GM19328 (cell line): ENCODE measurements at regions not wholly inside any gene's neighbourhood (a gene's known extent, or its start where the extent isn't known, plus 50 kb on each side); places are given as distances from the start of the nearest gene placed in this dataset.

ENCODE experiments used
- ATAC-seq: cut with Tn5 transposase; IDR thresholded peaks from one replicate; pipeline ENCODE4 v1.9.1; 2021; ENCODE audit warnings: mild to moderate bottlenecking, moderate library complexity; ENCODE audit not compliant: unreplicated experiment

- ATAC-seq: no peak
Observed at GRCh38 chr2:217456016-217456415, 546.8 kb downstream of the TNS1 start.

GRCh38 chr2:217452928-217453327, 549.9 kb downstream of the TNS1 start:
- no peak for ATAC-seq

DNA sequence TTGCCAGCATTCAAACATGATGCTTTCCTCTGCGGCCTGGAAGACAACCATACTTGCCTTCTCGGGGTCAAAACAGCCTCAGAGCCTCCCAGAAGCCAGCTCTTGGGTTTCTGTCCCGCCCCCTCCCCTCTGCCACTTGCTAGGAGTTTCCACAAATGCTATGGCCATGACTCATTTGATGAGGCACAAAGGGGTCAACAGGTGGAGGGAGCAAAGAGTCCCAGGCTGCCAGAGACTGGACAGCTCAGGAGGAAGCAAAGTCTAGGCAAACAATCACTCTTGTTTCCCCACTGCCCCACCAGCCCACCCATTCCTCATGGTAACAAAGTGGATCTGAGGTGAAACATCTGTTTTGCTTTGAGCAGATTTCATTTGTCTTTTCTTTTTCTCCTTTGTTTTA, 551.1 kb downstream of the TNS1 start:
- no peak for ATAC-seq

DNA sequence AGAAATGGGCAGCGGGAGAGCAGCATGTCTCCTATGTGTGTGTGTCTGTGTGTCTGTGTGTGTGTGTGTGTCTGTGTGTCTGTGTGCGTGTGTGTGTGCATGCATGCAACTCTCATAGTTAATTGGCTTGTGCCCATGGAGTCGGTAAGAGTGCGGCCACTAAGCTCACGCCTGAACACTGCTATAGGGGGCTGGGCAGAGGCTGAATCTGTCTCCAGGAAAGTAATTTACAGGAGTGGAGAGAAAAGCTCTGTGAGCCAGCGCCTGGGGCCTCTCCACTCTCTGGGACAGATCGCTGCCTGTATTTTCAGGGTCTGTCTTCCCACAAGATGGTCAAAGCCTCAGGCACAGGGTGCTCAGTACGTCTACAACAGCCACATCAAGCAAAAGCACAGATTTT, 553.4 kb downstream of the TNS1 start:
- no peak for ATAC-seq

DNA sequence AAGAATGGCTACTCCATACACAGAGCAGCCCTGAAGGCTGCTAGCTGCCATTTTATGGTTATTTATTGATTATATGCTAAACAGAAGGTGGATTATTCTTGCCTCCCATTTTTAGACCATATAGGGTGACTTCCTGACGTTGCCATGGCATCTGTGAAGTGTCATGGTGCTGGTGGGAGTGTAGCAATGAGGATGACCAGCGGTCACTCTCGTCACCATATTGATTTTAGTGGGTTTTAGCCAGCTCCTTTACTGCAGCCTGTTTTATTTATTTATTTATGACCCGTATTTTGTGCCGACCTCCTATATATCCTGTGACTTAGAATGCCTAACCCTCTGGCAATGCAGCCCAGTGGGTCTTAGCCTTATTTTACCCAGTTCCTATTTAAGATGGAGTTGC, 553.9 kb downstream of the TNS1 start:
- ATAC-seq: no peak

- no peak for ATAC-seq
Observed at GRCh38 chr2:217445723-217446122, 557.1 kb downstream of the TNS1 start.

GRCh38 chr2:217444932-217445331, 557.9 kb downstream of the TNS1 start:
- no peak for ATAC-seq

GRCh38 chr2:217444509-217444908, 558.3 kb downstream of the TNS1 start:
- ATAC-seq: no peak

GRCh38 chr2:217443601-217444000, 559.2 kb downstream of the TNS1 start:
- no peak for ATAC-seq

DNA sequence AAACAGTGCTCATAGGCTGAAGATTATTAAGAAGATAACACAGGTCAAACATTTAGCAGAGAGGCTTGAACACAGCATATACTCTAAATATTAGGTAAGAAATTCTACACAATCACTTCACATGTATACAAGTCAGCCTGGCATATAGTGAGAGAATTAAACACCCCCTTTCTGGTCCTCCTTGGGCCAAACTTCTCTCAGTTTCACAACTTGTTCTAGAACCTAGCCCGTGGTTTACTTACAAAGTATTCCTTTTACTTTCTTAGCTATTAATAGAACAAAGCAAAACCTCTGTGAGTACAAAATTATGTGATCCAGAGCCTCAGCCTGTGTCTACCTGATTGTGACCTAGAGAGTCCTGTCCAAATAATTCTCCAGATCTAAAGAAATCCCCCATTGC, 562.8 kb downstream of the TNS1 start:
- no peak for ATAC-seq

DNA sequence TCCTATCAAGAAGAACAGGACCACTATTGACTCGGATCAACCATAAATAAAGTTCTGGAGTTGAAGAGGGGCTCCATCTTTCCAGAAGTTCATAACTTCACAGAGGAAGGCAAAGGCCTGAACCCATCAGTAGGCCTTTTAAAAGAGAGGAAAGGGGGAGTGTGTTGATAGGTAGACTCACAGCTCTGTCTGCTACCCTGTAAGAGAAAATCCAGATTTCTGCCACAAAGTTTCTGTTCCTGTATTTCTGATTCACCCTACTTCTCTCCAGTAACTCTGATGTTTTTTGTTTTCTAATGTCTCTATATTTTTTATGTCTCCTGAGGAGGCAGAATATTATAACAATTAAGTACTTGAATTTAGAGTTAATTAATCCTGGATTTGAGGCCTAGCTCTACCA, 564.0 kb downstream of the TNS1 start:
- no peak for ATAC-seq

DNA sequence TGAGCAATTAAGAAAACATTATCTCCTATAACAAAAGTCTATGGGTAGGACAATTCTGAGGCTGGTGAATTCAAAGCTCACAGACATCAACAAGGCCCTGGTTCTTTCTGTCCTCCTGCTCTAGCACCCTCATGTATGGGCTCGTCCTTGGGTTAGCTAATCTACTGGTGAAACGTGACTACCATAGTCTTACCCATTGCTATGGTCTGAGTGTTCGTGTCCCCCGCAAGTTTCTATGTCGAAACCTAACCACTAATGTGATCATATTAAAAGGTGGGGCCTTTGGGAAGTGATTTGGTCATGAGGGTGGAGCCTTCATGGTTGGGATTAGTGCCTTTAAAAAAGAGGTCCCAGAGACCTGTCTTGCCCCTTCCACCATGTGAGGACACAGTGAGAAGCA, 564.7 kb downstream of the TNS1 start:
- no peak for ATAC-seq

- ATAC-seq: no peak
Observed at GRCh38 chr2:217437290-217437870, 565.4 kb downstream of the TNS1 start.

DNA sequence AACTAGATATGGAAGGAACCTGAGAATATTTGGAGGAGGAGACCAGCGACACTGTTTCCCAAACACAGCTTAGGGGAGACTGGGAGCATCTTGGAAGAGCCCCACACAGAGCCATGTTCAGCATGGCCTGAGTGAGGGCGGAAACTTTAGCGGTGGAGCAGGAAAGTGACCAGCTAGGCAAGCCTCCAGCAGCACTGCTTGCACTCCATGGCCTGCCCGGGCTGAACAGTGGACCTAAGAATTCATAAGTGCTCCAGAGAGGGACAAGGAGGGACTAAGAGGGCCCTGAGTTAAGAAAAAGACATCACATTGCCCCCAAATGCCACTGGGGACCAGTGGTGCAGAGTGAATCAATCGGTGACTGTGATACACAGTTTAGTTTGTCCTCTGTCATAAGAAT, 566.4 kb downstream of the TNS1 start:
- ATAC-seq: no peak

- peak; percentile 99 for ATAC-seq
Observed at GRCh38 chr2:217434180-217434975, 568.4 kb downstream of the TNS1 start.

- ATAC-seq: no peak
Observed at GRCh38 chr2:217433522-217433921, 569.3 kb downstream of the TNS1 start.

GRCh38 chr2:217431577-217432269, 571.1 kb downstream of the TNS1 start:
- no peak for ATAC-seq

DNA sequence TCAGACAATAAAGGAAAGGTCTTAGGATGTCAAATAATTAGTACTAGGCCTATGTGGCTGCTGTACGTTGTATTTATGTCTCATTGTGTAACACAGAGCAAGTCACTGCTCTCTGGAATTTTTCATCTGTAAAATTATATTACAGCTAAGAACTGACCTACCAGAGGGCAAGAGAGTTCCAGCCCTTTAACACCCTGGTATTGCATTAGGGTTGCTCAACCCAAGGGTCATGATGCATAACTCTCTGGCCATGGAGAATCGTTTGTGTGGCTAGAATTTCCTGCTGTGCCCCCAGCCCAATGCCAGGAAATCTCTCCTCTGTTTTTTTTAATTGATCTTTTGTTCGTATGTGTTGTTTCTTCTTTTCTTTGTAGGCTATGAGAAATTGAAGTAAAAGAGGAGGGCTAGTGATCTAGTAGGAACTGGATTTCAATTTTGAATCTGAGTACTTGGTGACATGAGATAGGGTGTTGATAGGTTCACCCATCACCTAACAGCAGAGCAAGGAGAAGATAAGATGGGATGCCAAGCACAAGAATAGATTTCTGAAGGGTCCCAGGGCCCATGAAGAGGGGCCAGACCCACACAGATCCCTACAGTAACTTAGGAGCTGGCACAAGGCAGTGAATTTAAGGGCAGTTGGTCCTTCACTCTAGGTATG, 571.2 kb upstream of the TNP1 start:
- ATAC-seq: no peak

GRCh38 chr2:217429981-217430500, 570.2 kb upstream of the TNP1 start:
- no peak for ATAC-seq

- no peak for ATAC-seq
Observed at GRCh38 chr2:217421834-217422233, 562.0 kb upstream of the TNP1 start.

- no peak for ATAC-seq
Observed at GRCh38 chr2:217420854-217421253, 561.0 kb upstream of the TNP1 start.
